GM23248 (cell line): ENCODE measurements at regions not wholly inside any gene's neighbourhood (a gene's known extent, or its start where the extent isn't known, plus 50 kb on each side); places are given as distances from the start of the nearest gene placed in this dataset.

Source experiments
- DNase-seq: peaks from one replicate; pipeline ENCODE4 v3.0.0-alpha.2; 2015
- H2AFZ ChIP-seq: fragments of 200-600 bp; sonication (generic); 2 replicates; pipeline ENCODE4 v1.6.1; 2016; ENCODE audit warnings: antibody characterized with exemption
- H3F3A ChIP-seq: fragments of 200-600 bp; sonication (generic); 2 replicates; pipeline ENCODE4 v1.6.1; 2016; ENCODE audit warnings: mild to moderate bottlenecking, antibody characterized with exemption, mixed run types; ENCODE audit not compliant: insufficient read depth
- H3K27ac ChIP-seq: fragments of 200-600 bp; sonication (generic); 2 replicates; pipeline ENCODE4 v1.5.1; 2016; ENCODE audit warnings: mild to moderate bottlenecking
- H3K27me3 ChIP-seq: fragments of 200-600 bp; sonication (generic); replicated peaks from 2 replicates; pipeline ENCODE4 v1.6.1; 2016; ENCODE audit warnings: mild to moderate bottlenecking; ENCODE audit not compliant: insufficient read depth
- H3K36me3 ChIP-seq: fragments of 200-600 bp; sonication (generic); 2 replicates; pipeline ENCODE4 v1.6.1; 2016; ENCODE audit warnings: low read depth, mild to moderate bottlenecking
- H3K4me1 ChIP-seq: fragments of 200-600 bp; sonication (generic); 2 replicates; pipeline ENCODE4 v1.6.1; 2016; ENCODE audit warnings: mild to moderate bottlenecking; ENCODE audit not compliant: insufficient read depth
- H3K4me2 ChIP-seq: fragments of 200-600 bp; sonication (generic); one replicate; pipeline ENCODE4 v1.6.1; 2016; ENCODE audit warnings: mild to moderate bottlenecking; ENCODE audit not compliant: unreplicated experiment
- H3K4me3 ChIP-seq: fragments of 200-600 bp; sonication (generic); 2 replicates; pipeline ENCODE4 v1.5.1; 2016; ENCODE audit warnings: mild to moderate bottlenecking
- H3K79me2 ChIP-seq: fragments of 200-600 bp; sonication (generic); 2 replicates; pipeline ENCODE4 v1.6.1; 2016; ENCODE audit warnings: mild to moderate bottlenecking; ENCODE audit not compliant: insufficient read depth
- H3K9ac ChIP-seq: fragments of 200-600 bp; sonication (generic); 2 replicates; pipeline ENCODE4 v1.6.1; 2016; ENCODE audit warnings: mild to moderate bottlenecking
- H3K9me2 ChIP-seq: fragments of 200-600 bp; sonication (generic); 2 replicates; pipeline ENCODE4 v1.6.1; 2016; ENCODE audit warnings: mixed run types, mild to moderate bottlenecking, moderate library complexity; ENCODE audit not compliant: insufficient read depth
- H3K9me3 ChIP-seq: fragments of 200-600 bp; sonication (generic); one replicate; pipeline ENCODE4 v1.6.1; 2017; ENCODE audit warnings: low read depth
- H4K20me1 ChIP-seq: fragments of 200-600 bp; sonication (generic); 2 replicates; pipeline ENCODE4 v1.6.0; 2016; ENCODE audit not compliant: insufficient read depth
- EZH2 ChIP-seq: fragments of 200-600 bp; sonication (generic); IDR thresholded peaks from 2 replicates; pipeline ENCODE4 v1.6.1; 2018; ENCODE audit warnings: antibody characterized with exemption, mild to moderate bottlenecking; ENCODE audit not compliant: insufficient read depth, poor library complexity, severe bottlenecking
- EZH2phosphoT487 ChIP-seq: fragments of 200-600 bp; sonication (generic); IDR thresholded peaks from 2 replicates; pipeline ENCODE4 v1.6.1; 2018; ENCODE audit warnings: antibody characterized with exemption, moderate library complexity, mild to moderate bottlenecking, low read depth; ENCODE audit not compliant: insufficient read depth
- WGBS, 2 experiments: methylation state at CpG; one replicate each; pipeline ENCODE4 v1.1.6; 2015 to 2017; ENCODE audit warnings: low lambda C conversion rate in 2 of 2, low coverage in 1 of 2; ENCODE audit errors: missing lambda C conversion rate in 2 of 2; 5-methylcytosine and 5-hydroxymethylcytosine counted together
- in situ Hi-C: fragments of 300-500 bp; cut with MboI; formaldehyde crosslinking; loops from 2 replicates; pipeline ENCODE4 v1.15.0; 2020

- no peak overlapping the region for H3K27ac ChIP-seq
- no peaks in the 10 kb centered on the region for H3F3A ChIP-seq
- no peaks in the 10 kb centered on the region for H3K4me1 ChIP-seq
- in situ Hi-C loops = no loop called here
- no peaks in the 10 kb centered on the region for H3K36me3 ChIP-seq
- 74 to 76% methylated on average over 6 of the region's 6 CpGs for WGBS, 2 experiments
- no peaks in the 10 kb centered on the region for H3K9me2 ChIP-seq
- 0 out of 2 replicates have a peak, but pooled peaks cover 4% of the 10 kb centered on the region for H4K20me1 ChIP-seq
- no peak overlapping the region for H3K9ac ChIP-seq
- H3K4me3 ChIP-seq = no peak overlapping the region
- no peak overlapping the region for H3K4me2 ChIP-seq
- H3K9me3 ChIP-seq = no peaks in the 10 kb centered on the region
- DNase-seq = no peak
- TF ChIP-seq EZH2 (no peak), EZH2phosphoT487 (no peak)
- H3K79me2 ChIP-seq = peaks cover 34% of the 10 kb centered on the region
- H3K27me3 ChIP-seq = no peaks in the 10 kb centered on the region
- H2AFZ ChIP-seq = no peak overlapping the region
Measured at GRCh38 chr9:109870365-109870764, 90.4 kb downstream of the PALM2AKAP2 start.

- no peak overlapping the region for H3K9ac ChIP-seq
- TF ChIP-seq EZH2 (no peak), EZH2phosphoT487 (no peak)
- H2AFZ ChIP-seq = no peak overlapping the region
- no peaks in the 10 kb centered on the region for H3K36me3 ChIP-seq
- no peaks in the 10 kb centered on the region for H3K9me2 ChIP-seq
- no peak overlapping the region for H3K27ac ChIP-seq
- no peak overlapping the region for H3K4me3 ChIP-seq
- no peak for DNase-seq
- 95 to 96% methylated on average over 4 of the region's 4 CpGs for WGBS, 2 experiments
- in situ Hi-C loops = no loop called here
- no peak overlapping the region for H3K4me2 ChIP-seq
- no peaks in the 10 kb centered on the region for H4K20me1 ChIP-seq
- H3K4me1 ChIP-seq = no peaks in the 10 kb centered on the region
- no peaks in the 10 kb centered on the region for H3K9me3 ChIP-seq
- H3K27me3 ChIP-seq = no peaks in the 10 kb centered on the region
- H3K79me2 ChIP-seq = peaks cover 27% of the 10 kb centered on the region
- no peaks in the 10 kb centered on the region for H3F3A ChIP-seq
Measured at GRCh38 chr9:109872901-109873300, 92.9 kb downstream of the PALM2AKAP2 start.

DNA sequence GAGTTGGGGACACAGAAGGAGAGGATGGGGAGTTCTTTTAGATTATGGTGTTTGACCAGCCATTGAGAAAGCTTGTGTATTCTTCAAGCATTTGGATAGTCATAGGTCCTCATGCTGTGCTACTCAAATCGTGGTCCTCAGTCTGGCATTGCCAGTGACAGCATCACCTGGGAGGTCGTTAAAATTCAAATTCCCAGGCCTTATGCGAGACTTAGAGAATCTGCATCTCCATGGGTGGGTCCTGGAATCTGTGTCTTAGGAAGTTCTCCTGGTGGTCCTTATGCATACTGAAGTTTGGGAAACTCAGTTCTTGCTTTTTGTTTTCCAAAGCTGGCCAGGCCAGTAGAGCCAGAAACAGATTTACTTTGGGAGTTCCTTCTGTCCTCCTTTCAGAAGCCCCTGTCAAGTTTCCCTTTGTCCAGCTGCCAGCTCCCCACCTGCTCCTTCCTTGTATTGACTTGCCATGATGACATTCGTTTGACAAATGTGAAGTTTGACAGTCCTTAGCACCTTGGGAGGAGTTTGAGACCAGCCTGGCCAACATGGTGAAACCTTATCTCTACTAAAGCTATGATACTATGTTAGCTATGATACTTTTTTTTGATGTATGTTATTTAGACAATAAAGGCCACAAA, 95.6 kb downstream of the PALM2AKAP2 start:
- H2AFZ ChIP-seq = no peak overlapping the region
- DNase-seq = no peak
- H3K27me3 ChIP-seq = no peaks in the 10 kb centered on the region
- no peak overlapping the region for H3K27ac ChIP-seq
- no peak overlapping the region for H3K9ac ChIP-seq
- no peaks in the 10 kb centered on the region for H3K4me1 ChIP-seq
- H3K79me2 ChIP-seq = peaks cover 27% of the 10 kb centered on the region
- no peaks in the 10 kb centered on the region for H4K20me1 ChIP-seq
- TF ChIP-seq EZH2 (no peak), EZH2phosphoT487 (no peak)
- no peak overlapping the region for H3K4me2 ChIP-seq
- in situ Hi-C loops = no loop called here
- no peak overlapping the region for H3K4me3 ChIP-seq
- no peaks in the 10 kb centered on the region for H3K9me3 ChIP-seq
- H3K9me2 ChIP-seq = no peaks in the 10 kb centered on the region
- 54 to 60% methylated on average over 4 of the region's 4 CpGs for WGBS, 2 experiments
- H3F3A ChIP-seq = no peaks in the 10 kb centered on the region
- H3K36me3 ChIP-seq = no peaks in the 10 kb centered on the region

DNA sequence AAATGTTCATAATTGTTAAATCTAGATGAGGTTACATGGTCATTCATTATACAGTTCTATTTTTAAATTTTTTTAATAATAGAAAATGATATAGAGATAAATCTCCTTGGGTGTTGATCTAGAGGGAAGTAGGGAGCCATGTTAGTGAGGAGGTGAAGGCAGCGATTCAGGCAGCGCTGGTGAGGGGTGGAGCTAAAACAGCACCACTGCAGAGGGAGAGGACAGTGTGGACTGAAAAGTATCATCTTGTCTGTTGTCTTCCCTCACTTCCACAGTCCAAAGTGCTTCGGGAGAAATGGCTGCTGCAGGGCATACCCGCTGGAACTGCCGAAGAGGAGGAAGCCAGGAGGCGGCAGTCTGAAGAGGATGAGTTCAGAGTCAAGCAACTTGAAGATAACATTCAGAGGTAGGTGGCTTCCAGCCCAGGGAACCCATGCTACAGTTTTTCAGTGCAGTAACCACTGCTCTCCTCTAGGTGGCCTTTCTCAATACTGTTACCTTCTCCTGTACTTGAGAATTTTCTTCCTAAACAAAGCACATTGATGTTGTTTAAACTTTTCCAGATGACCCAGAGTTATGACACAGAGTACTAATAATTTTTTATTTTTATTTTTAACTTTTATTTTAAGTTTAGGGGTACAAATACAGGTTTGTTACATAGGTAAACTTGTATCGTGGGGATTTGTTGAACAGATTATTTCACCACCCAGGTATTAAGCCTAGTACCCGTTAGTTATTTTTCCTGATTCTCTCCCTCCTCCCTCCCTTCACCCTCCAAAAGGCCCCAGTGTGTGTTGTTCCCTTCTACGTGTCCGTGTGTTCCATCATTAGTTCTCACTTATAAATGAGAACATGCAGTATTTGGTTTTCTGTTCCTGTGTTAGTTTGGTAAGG, 100.5 kb downstream of the PALM2AKAP2 start:
- Histone ChIP-seq H3F3A (no peaks in the 10 kb centered on the region), H3K27ac (no peak overlapping the region), H3K4me1 (no peaks in the 10 kb centered on the region), H3K4me3 (no peak overlapping the region), H3K79me2 (peaks cover 14% of the 10 kb centered on the region; the same call in 1 of the 2 replicates), H3K9me3 (no peaks in the 10 kb centered on the region), H3K27me3 (no peaks in the 10 kb centered on the region), H3K4me2 (no peak overlapping the region), H4K20me1 (no peaks in the 10 kb centered on the region), H2AFZ (no peak overlapping the region), H3K36me3 (no peaks in the 10 kb centered on the region), H3K9me2 (no peaks in the 10 kb centered on the region), H3K9ac (no peak overlapping the region)
- 89 to 93% methylated on average over 10 of the region's 10 CpGs for WGBS, 2 experiments
- in situ Hi-C loops = no loop called here
- DNase-seq = peak; percentile 66
- TF ChIP-seq EZH2 = no peak
- TF ChIP-seq EZH2phosphoT487 = no peak
